ENCODE measurements at regions not wholly inside any gene's neighbourhood (a gene's known extent, or its start where the extent isn't known, plus 50 kb on each side); places are given as distances from the start of the nearest gene placed in this dataset.

- H3K27ac ChIP-seq (ENCODE audit: insufficient read depth, low read length) = no peak overlapping the region
- no peak overlapping the region for H3K14ac ChIP-seq (replicated peaks; ENCODE audit: low read depth, low read length)
- no peak overlapping the region for H2AK5ac ChIP-seq (ENCODE audit: low read depth, low read length)
- no peaks in the 10 kb centered on the region for H3K9me3 ChIP-seq (ENCODE audit: control insufficient read depth, insufficient read depth, low read length)
- H3K4ac ChIP-seq (ENCODE audit: low read depth, low read length) = no peak overlapping the region
- no peak overlapping the region for H2AK9ac ChIP-seq (replicated peaks; ENCODE audit: low read depth, low read length, poor library complexity)
- TF ChIP-seq MXI1 (IDR thresholded peaks at IDR 0.05; ENCODE audit: borderline replicate concordance, low read depth, low read length) (no peak), FOS (IDR thresholded peaks at IDR 0.05; ENCODE audit: low read depth, low read length) (no peak), POLR2A (IDR thresholded peaks at IDR 0.05; ENCODE audit: low read depth, low read length) (no peak), CHD1 (IDR thresholded peaks at IDR 0.05; ENCODE audit: low read depth, low read length) (no peak), RCOR1 (IDR thresholded peaks at IDR 0.05; ENCODE audit: insufficient replicate concordance, low read length) (no peak), ELK1 (IDR thresholded peaks at IDR 0.05; ENCODE audit: borderline replicate concordance, low read depth, low read length) (no peak), CTCF (conservative IDR thresholded peaks at IDR 0.05; ENCODE audit: low read depth, low read length) (no peak), CEBPB (IDR thresholded peaks at IDR 0.05; ENCODE audit: low read depth, low read length) (no peak), MAZ (IDR thresholded peaks at IDR 0.05; ENCODE audit: borderline replicate concordance, low read depth, low read length) (no peak), RFX5 (IDR thresholded peaks at IDR 0.05; ENCODE audit: low read depth, low read length) (no peak), RAD21 (IDR thresholded peaks at IDR 0.05; ENCODE audit: low read length) (no peak), MAFK (IDR thresholded peaks at IDR 0.05; ENCODE audit: low read depth, low read length) (no peak), NFE2L2 (IDR thresholded peaks at IDR 0.05; ENCODE audit: low read depth, low read length) (no peak), USF2 (IDR thresholded peaks at IDR 0.05; ENCODE audit: low read depth, low read length) (no peak), SMC3 (IDR thresholded peaks at IDR 0.05; ENCODE audit: low read depth, low read length) (no peak)
- no peak overlapping the region for H3K23ac ChIP-seq (ENCODE audit: low read depth, low read length)
- no peak overlapping the region for H2BK20ac ChIP-seq (ENCODE audit: low read depth, low read length)
- intact Hi-C loops (cut with micrococcal nuclease) (no loop called here), dilution Hi-C loops (cut with HindIII; ENCODE audit: low sequenced_read_pairs, unreplicated experiment) (no loop called here), in situ Hi-C loops (cut with MboI; ENCODE audit: low sequenced_read_pairs) (no loop called here)
- BruUV-seq (replicated peaks) = no TSS peak
- H4K5ac ChIP-seq (ENCODE audit: low read depth, low read length) = no peak overlapping the region
- no peaks in the 10 kb centered on the region for H4K20me1 ChIP-seq (ENCODE audit: insufficient read depth, low read length)
- POLR2A ChIA-PET (ENCODE audit: unreplicated experiment) = no interaction called here
- H3K4me2 ChIP-seq (ENCODE audit: low read depth, low read length) = no peak overlapping the region
- H3K27me3 ChIP-seq (ENCODE audit: control insufficient read depth, insufficient read depth, low read length) = peaks cover 2% of the 10 kb centered on the region
- H3K36me3 ChIP-seq (ENCODE audit: control insufficient read depth, insufficient read depth, low read length) = peaks cover 2% of the 10 kb centered on the region; the same call in 1 of the 2 replicates
- no peak overlapping the region for H4K8ac ChIP-seq (ENCODE audit: low read depth in 2 of 2, low read length in 2 of 2)
- CTCF ChIA-PET = no interaction called here
- H2BK15ac ChIP-seq (ENCODE audit: low read depth, low read length) = no peak overlapping the region
- no peak overlapping the region for H3K18ac ChIP-seq (ENCODE audit: low read depth, low read length)
- no peak overlapping the region for H2BK5ac ChIP-seq (ENCODE audit: low read depth, low read length, poor library complexity, severe bottlenecking)
- H3K79me1 ChIP-seq (ENCODE audit: low read depth in 1 of 2, low read length in 2 of 2) = no peaks in the 10 kb centered on the region
- no peak overlapping the region for H4K91ac ChIP-seq (ENCODE audit: insufficient read depth, low read depth, low read length)
- ATAC-seq (ENCODE audit: low read depth) (no peak), DNase-seq (no peak)
- H3K56ac ChIP-seq (ENCODE audit: extremely low read depth, insufficient read depth, low read length) = no peak overlapping the region
- no peak overlapping the region for H2BK120ac ChIP-seq (ENCODE audit: low read depth, low read length)
- H3K4me1 ChIP-seq (ENCODE audit: control insufficient read depth, insufficient read depth, low read length) = no peaks in the 10 kb centered on the region
- H3K9ac ChIP-seq (ENCODE audit: low read depth, low read length) = no peak overlapping the region
- no peak overlapping the region for H2AFZ ChIP-seq (replicated peaks; ENCODE audit: low read length, poor library complexity)
- H3K4me3 ChIP-seq (ENCODE audit: insufficient read depth, low read depth, low read length) = no peak overlapping the region
- WGBS, 2 experiments (ENCODE audit: extremely low coverage in 2 of 2, insufficient read length in 1 of 2) = 80% methylated on average over 1 of the region's 5 CpGs; no CpG with 5 or more reads in 1 of the 2 experiments
- H3K9me1 ChIP-seq (ENCODE audit: insufficient read depth, low read length) = no peaks in the 10 kb centered on the region
Measured at GRCh38 chr6:165776691-165777090, 113.7 kb upstream of the PDE10A start.
